ENCODE measurements at regions not wholly inside any gene's neighbourhood (a gene's known extent, or its start where the extent isn't known, plus 50 kb on each side); places are given as distances from the start of the nearest gene placed in this dataset.

DNA sequence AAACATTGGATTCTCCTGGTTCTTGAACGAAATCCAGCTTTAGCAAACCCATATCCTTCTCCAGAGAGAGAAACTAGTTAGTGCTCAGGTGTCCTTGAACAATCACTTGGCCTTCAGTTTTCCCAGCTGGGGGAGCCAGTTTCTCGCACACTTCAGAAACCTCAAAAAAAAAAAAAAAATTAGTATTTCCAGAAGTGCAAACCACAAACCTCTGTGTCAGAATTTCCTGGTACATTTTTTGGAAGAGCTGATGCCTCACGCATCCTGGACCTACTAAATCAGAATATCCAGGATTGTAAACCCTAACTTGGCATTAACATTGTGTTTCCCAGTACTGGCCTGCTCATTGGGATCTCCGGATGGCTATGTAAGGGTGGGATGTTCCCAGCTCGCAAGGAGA lies 143.4 kb upstream of the EGR2 start:
- TF ChIP-seq, protein P1, sequence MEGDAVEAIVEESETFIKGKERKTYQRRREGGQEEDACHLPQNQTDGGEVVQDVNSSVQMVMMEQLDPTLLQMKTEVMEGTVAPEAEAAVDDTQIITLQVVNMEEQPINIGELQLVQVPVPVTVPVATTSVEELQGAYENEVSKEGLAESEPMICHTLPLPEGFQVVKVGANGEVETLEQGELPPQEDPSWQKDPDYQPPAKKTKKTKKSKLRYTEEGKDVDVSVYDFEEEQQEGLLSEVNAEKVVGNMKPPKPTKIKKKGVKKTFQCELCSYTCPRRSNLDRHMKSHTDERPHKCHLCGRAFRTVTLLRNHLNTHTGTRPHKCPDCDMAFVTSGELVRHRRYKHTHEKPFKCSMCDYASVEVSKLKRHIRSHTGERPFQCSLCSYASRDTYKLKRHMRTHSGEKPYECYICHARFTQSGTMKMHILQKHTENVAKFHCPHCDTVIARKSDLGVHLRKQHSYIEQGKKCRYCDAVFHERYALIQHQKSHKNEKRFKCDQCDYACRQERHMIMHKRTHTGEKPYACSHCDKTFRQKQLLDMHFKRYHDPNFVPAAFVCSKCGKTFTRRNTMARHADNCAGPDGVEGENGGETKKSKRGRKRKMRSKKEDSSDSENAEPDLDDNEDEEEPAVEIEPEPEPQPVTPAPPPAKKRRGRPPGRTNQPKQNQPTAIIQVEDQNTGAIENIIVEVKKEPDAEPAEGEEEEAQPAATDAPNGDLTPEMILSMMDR (IDR thresholded peaks at IDR 0.05) = no peak
- TF ChIP-seq POLR2A (IDR thresholded peaks at IDR 0.05) = no peak

Data from tibial nerve (tissue), 3 donors.